ENCODE measurements at regions not wholly inside any gene's neighbourhood (a gene's known extent, or its start where the extent isn't known, plus 50 kb on each side); places are given as distances from the start of the nearest gene placed in this dataset.

GRCh38 chr6:1096967-1097765, 214.7 kb upstream of the FOXQ1 start:
- Histone ChIP-seq H3K9ac (ENCODE audit: low read length) (no peak overlapping the region), H3K79me2 (ENCODE audit: insufficient read depth, low read length) (no peaks in the 10 kb centered on the region), H3K27me3 (ENCODE audit: insufficient read depth, low read length) (no peaks in the 10 kb centered on the region), H3K9me2 (ENCODE audit: insufficient read depth) (no peaks in the 10 kb centered on the region), H2AFZ (ENCODE audit: low read depth, low read length, poor library complexity, severe bottlenecking) (no peak overlapping the region), H3K9me3 (ENCODE audit: control insufficient read depth in 1 of 2, insufficient read depth in 1 of 2, low read depth in 1 of 2, low read length in 2 of 2) (no peaks in the 10 kb centered on the region), H3K4me1 (ENCODE audit: control insufficient read depth in 1 of 2, insufficient read depth in 2 of 2, low read length in 2 of 2) (no peaks in the 10 kb centered on the region), H3K36me3 (ENCODE audit: control insufficient read depth in 1 of 2, insufficient read depth in 2 of 2, low read length in 2 of 2) (no peaks in the 10 kb centered on the region), H3K4me2 (ENCODE audit: low read length) (no peak overlapping the region), H3K4me3 (replicated peaks in 1 of 2; ENCODE audit: low read depth in 1 of 2, low read length in 2 of 2) (no peak overlapping the region), H4K20me1 (ENCODE audit: insufficient read depth) (no peaks in the 10 kb centered on the region), H3K27ac (ENCODE audit: low read depth, low read length) (no peak overlapping the region)
- ChIA-PET RAD21 (ENCODE audit: low non-redundant PET in 1 of 2, low total read pairs in 2 of 2, uncharacterized antibody in 2 of 2, unreplicated experiment in 2 of 2) (interaction anchor here in 1 of 2 experiments (0.5 kb wide), 1 partner anchor 44 kb away, joined by 7 read pairs; no protein-coding TSS in a partner anchor), POLR2A (no interaction called here), CTCF (no interaction called here)
- no peak for TF ChIP-seq SIN3A (IDR thresholded peaks at IDR 0.05; ENCODE audit: low read depth)
- TF ChIP-seq POLR2AphosphoS5 (IDR thresholded peaks at IDR 0.05; ENCODE audit: low read depth, low read length): no peak
- no peak for TF ChIP-seq TCF7L2 (IDR thresholded peaks at IDR 0.05; ENCODE audit: borderline replicate concordance, extremely low read depth, insufficient read depth, insufficient read length)
- no peak for TF ChIP-seq EZH2 (IDR thresholded peaks at IDR 0.05)
- no peak for TF ChIP-seq JUND (IDR thresholded peaks at IDR 0.05)
- no peak for TF ChIP-seq ELF1 (IDR thresholded peaks at IDR 0.05; ENCODE audit: borderline replicate concordance, low read depth)
- TF ChIP-seq CTCF (IDR thresholded peaks at IDR 0.05 in 2 of 3, conservative IDR thresholded peaks at IDR 0.05 in 1 of 3; ENCODE audit: borderline replicate concordance in 1 of 3, insufficient read depth in 1 of 3, low read depth in 2 of 3, low read length in 2 of 3): no peak
- BruUV-seq (replicated peaks): no TSS peak
- no peak for ATAC-seq
- intact Hi-C loops (cut with micrococcal nuclease): no loop called here
- DNase-seq (ENCODE audit: low read depth, low spot score): no peak

GRCh38 chr6:1094306-1094705, 217.6 kb upstream of the FOXQ1 start:
- Histone ChIP-seq H3K9me2 (ENCODE audit: insufficient read depth) (no peaks in the 10 kb centered on the region), H3K9ac (ENCODE audit: low read length) (no peak overlapping the region), H3K9me3 (ENCODE audit: control insufficient read depth in 1 of 2, insufficient read depth in 1 of 2, low read depth in 1 of 2, low read length in 2 of 2) (no peaks in the 10 kb centered on the region), H3K36me3 (ENCODE audit: control insufficient read depth in 1 of 2, insufficient read depth in 2 of 2, low read length in 2 of 2) (no peaks in the 10 kb centered on the region), H3K4me1 (ENCODE audit: control insufficient read depth in 1 of 2, insufficient read depth in 2 of 2, low read length in 2 of 2) (no peaks in the 10 kb centered on the region), H3K27me3 (ENCODE audit: insufficient read depth, low read length) (no peaks in the 10 kb centered on the region), H3K79me2 (ENCODE audit: insufficient read depth, low read length) (no peaks in the 10 kb centered on the region), H3K27ac (ENCODE audit: low read depth, low read length) (no peak overlapping the region), H4K20me1 (ENCODE audit: insufficient read depth) (no peaks in the 10 kb centered on the region), H3K4me3 (replicated peaks in 1 of 2; ENCODE audit: low read depth in 1 of 2, low read length in 2 of 2) (no peak overlapping the region), H2AFZ (ENCODE audit: low read depth, low read length, poor library complexity, severe bottlenecking) (no peak overlapping the region), H3K4me2 (ENCODE audit: low read length) (no peak overlapping the region)
- no peak for DNase-seq (ENCODE audit: low read depth, low spot score)
- ChIA-PET RAD21 (ENCODE audit: low non-redundant PET in 1 of 2, low total read pairs in 2 of 2, uncharacterized antibody in 2 of 2, unreplicated experiment in 2 of 2) (no interaction called here), CTCF (no interaction called here), POLR2A (no interaction called here)
- intact Hi-C loops (cut with micrococcal nuclease): no loop called here
- no TSS peak for BruUV-seq (replicated peaks)
- no peak for ATAC-seq
- no peak for TF ChIP-seq EZH2 (IDR thresholded peaks at IDR 0.05)
- TF ChIP-seq RAD21 (IDR thresholded peaks at IDR 0.05; ENCODE audit: low read depth): no peak
- TF ChIP-seq EGR1 (IDR thresholded peaks at IDR 0.05; ENCODE audit: low read depth): no peak
- no peak for TF ChIP-seq FOSL1 (IDR thresholded peaks at IDR 0.05; ENCODE audit: low read depth)
- no peak for TF ChIP-seq SRF (IDR thresholded peaks at IDR 0.05; ENCODE audit: low read depth)
- no peak for TF ChIP-seq ZBTB33 (IDR thresholded peaks at IDR 0.05; ENCODE audit: extremely low read depth, insufficient replicate concordance, low read length)
- no peak for TF ChIP-seq ZNF274 (IDR thresholded peaks at IDR 0.05; ENCODE audit: low read depth, low read length)
- no peak for TF ChIP-seq ELF1 (IDR thresholded peaks at IDR 0.05; ENCODE audit: borderline replicate concordance, low read depth)
- no peak for TF ChIP-seq YY1 (IDR thresholded peaks at IDR 0.05; ENCODE audit: extremely low read depth, insufficient replicate concordance, low read depth, low read length)
- TF ChIP-seq CEBPB (IDR thresholded peaks at IDR 0.05; ENCODE audit: low read depth): no peak
- no peak for TF ChIP-seq EZH2phosphoT487 (IDR thresholded peaks at IDR 0.05; ENCODE audit: borderline replicate concordance)
- no peak for TF ChIP-seq MAX (IDR thresholded peaks at IDR 0.05)
